ENCODE measurements at regions not wholly inside any gene's neighbourhood (a gene's known extent, or its start where the extent isn't known, plus 50 kb on each side); places are given as distances from the start of the nearest gene placed in this dataset.
A peak's percentile ranks its signal among the peaks of the same experiment; 100 is the strongest.

- H3K27ac ChIP-seq: peak overlapping the region; percentile 76 to 84
- DNase-seq (ENCODE audit: low spot score): no peak
- no peaks in the 10 kb centered on the region for H3K27me3 ChIP-seq
- H3K4me3 ChIP-seq: peak overlapping the region in 1 of 2 donors; percentile 15
- H3K9me3 ChIP-seq: no peaks in the 10 kb centered on the region
- TF ChIP-seq CTCF (IDR thresholded peaks at IDR 0.05): no peak
- H3K4me1 ChIP-seq: peaks cover 0 to 16% of the 10 kb centered on the region in 2 donors
- no peaks in the 10 kb centered on the region for H3K36me3 ChIP-seq
These were observed 102.3 kb downstream of the FOXL1 start for GRCh38 chr16:86680661-86681030.

- Histone ChIP-seq H3K9me3 (no peaks in the 10 kb centered on the region), H3K36me3 (no peaks in the 10 kb centered on the region), H3K4me3 (peak overlapping the region in 1 of 2 donors; percentile 15), H3K27ac (peak overlapping the region; percentile 76 to 84), H3K4me1 (peaks cover 0 to 16% of the 10 kb centered on the region in 2 donors), H3K27me3 (no peaks in the 10 kb centered on the region)
- DNase-seq (ENCODE audit: low spot score): no peak
- TF ChIP-seq CTCF (IDR thresholded peaks at IDR 0.05): no peak
These were observed 102.8 kb downstream of the FOXL1 start for GRCh38 chr16:86681031-86681756.

GRCh38 chr16:86681757-86682106, 103.4 kb downstream of the FOXL1 start:
- Histone ChIP-seq H3K27ac (peak overlapping the region; percentile 76 to 84), H3K27me3 (no peaks in the 10 kb centered on the region), H3K4me3 (no peak overlapping the region), H3K36me3 (no peaks in the 10 kb centered on the region), H3K4me1 (peaks cover 0 to 16% of the 10 kb centered on the region in 2 donors), H3K9me3 (no peaks in the 10 kb centered on the region)
- TF ChIP-seq CTCF (IDR thresholded peaks at IDR 0.05): no peak
- no peak for DNase-seq (ENCODE audit: low spot score)

GRCh38 chr16:86682219-86682904, 104.0 kb downstream of the FOXL1 start:
- Histone ChIP-seq H3K27me3 (no peaks in the 10 kb centered on the region), H3K27ac (peak overlapping the region; percentile 76 to 84)
- no peak for DNase-seq (ENCODE audit: low spot score)

GRCh38 chr16:86683441-86684194, 105.3 kb downstream of the FOXL1 start:
- peaks cover 0 to 16% of the 10 kb centered on the region in 2 donors for H3K4me1 ChIP-seq
- no peak overlapping the region for H3K27ac ChIP-seq
- no peaks in the 10 kb centered on the region for H3K9me3 ChIP-seq
- no peaks in the 10 kb centered on the region for H3K36me3 ChIP-seq
- no peak for DNase-seq (ENCODE audit: low spot score)
- TF ChIP-seq CTCF (IDR thresholded peaks at IDR 0.05): no peak
- H3K4me3 ChIP-seq: no peak overlapping the region
- no peaks in the 10 kb centered on the region for H3K27me3 ChIP-seq

More at GRCh38 chr16:86682219-86682904, 104.0 kb downstream of the FOXL1 start:
- Histone ChIP-seq H3K36me3 (no peaks in the 10 kb centered on the region), H3K4me1 (peaks cover 0 to 16% of the 10 kb centered on the region in 2 donors), H3K4me3 (no peak overlapping the region), H3K9me3 (no peaks in the 10 kb centered on the region)
- TF ChIP-seq CTCF (IDR thresholded peaks at IDR 0.05): no peak
